GM23338 (cell line): ENCODE measurements at regions not wholly inside any gene's neighbourhood (a gene's known extent, or its start where the extent isn't known, plus 50 kb on each side); places are given as distances from the start of the nearest gene placed in this dataset.

ENCODE experiments used
- ATAC-seq: fragments of 200-7000 bp; cut with Tn5 transposase; 3 replicates; pipeline ENCODE4 v1.9.1; 2020
- DNase-seq: peaks from one replicate; pipeline ENCODE4 v3.0.0-alpha.2; 2015; ENCODE audit warnings: low spot score
- H2AFZ ChIP-seq: fragments of 200-600 bp; sonication (generic); 2 replicates; pipeline ENCODE4 v1.8.0; 2016; ENCODE audit warnings: antibody characterized with exemption, mild to moderate bottlenecking, moderate library complexity
- H3F3A ChIP-seq: fragments of 200-600 bp; sonication (generic); replicated peaks from 2 replicates; pipeline ENCODE4 v1.8.0; 2017; ENCODE audit warnings: antibody characterized with exemption, mixed run types, low read depth
- H3K27ac ChIP-seq: fragments of 200-600 bp; sonication (generic); 2 replicates; pipeline ENCODE4 v1.6.1; 2016; ENCODE audit warnings: low read depth
- H3K27me3 ChIP-seq: fragments of 200-600 bp; sonication (generic); 2 replicates; pipeline ENCODE4 v1.8.0; 2016; ENCODE audit warnings: mild to moderate bottlenecking, mixed run types, moderate library complexity; ENCODE audit not compliant: insufficient read depth
- H3K36me3 ChIP-seq: fragments of 200-600 bp; sonication (generic); 2 replicates; pipeline ENCODE4 v1.8.0; 2016; ENCODE audit warnings: mild to moderate bottlenecking; ENCODE audit not compliant: insufficient read depth
- H3K4me1 ChIP-seq: fragments of 200-600 bp; sonication (generic); 2 replicates; pipeline ENCODE4 v1.8.0; 2016; ENCODE audit warnings: mild to moderate bottlenecking, moderate library complexity; ENCODE audit not compliant: insufficient read depth
- H3K4me2 ChIP-seq: fragments of 200-600 bp; sonication (generic); 2 replicates; pipeline ENCODE4 v1.7.1; 2017; ENCODE audit warnings: mixed run types
- H3K4me3 ChIP-seq: fragments of 200-600 bp; sonication (generic); 2 replicates; pipeline ENCODE4 v1.6.1; 2016; ENCODE audit warnings: mixed run types
- H3K79me2 ChIP-seq: fragments of 200-600 bp; sonication (generic); replicated peaks from 2 replicates; pipeline ENCODE4 v1.8.0; 2017; ENCODE audit warnings: mild to moderate bottlenecking; ENCODE audit not compliant: insufficient read depth
- H3K9me2 ChIP-seq: fragments of 200-600 bp; sonication (generic); 2 replicates; pipeline ENCODE4 v1.8.0; 2017; ENCODE audit not compliant: insufficient read depth
- H4K20me1 ChIP-seq: fragments of 200-600 bp; sonication (generic); replicated peaks from 2 replicates; pipeline ENCODE4 v1.8.0; 2017; ENCODE audit warnings: mild to moderate bottlenecking; ENCODE audit not compliant: insufficient read depth
- H3K27ac Mint-ChIP-seq: 2 replicates; pipeline ENCODE4 v1.8.0; 2020; ENCODE audit warnings: inconsistent platforms, mild to moderate bottlenecking, moderate library complexity, mixed read lengths
- H3K27me3 Mint-ChIP-seq: 3 replicates; pipeline ENCODE4 v1.8.0; 2022; ENCODE audit warnings: low read depth, mild to moderate bottlenecking, moderate library complexity, mixed read lengths, inconsistent platforms; ENCODE audit not compliant: insufficient read depth, poor library complexity
- H3K36me3 Mint-ChIP-seq: 3 replicates; pipeline ENCODE4 v1.8.0; 2021; ENCODE audit warnings: low read depth, mild to moderate bottlenecking, inconsistent platforms, moderate library complexity, mixed read lengths
- H3K4me1 Mint-ChIP-seq: 3 replicates; pipeline ENCODE4 v1.8.0; 2020; ENCODE audit warnings: mild to moderate bottlenecking, inconsistent platforms, mixed read lengths
- H3K4me3 Mint-ChIP-seq: 3 replicates; pipeline ENCODE4 v1.8.0; 2021; ENCODE audit warnings: moderate library complexity, mild to moderate bottlenecking, inconsistent platforms, mixed read lengths
- H3K9me3 Mint-ChIP-seq: 3 replicates; pipeline ENCODE4 v1.8.0; 2020; ENCODE audit warnings: moderate library complexity, mild to moderate bottlenecking, inconsistent platforms, mixed read lengths
- CREB1 ChIP-seq: fragments of 250-450 bp; sonication (Bioruptor Pico); IDR thresholded peaks from 2 replicates; pipeline ENCODE4 v1.5.0; 2020; ENCODE audit warnings: low read depth, mild to moderate bottlenecking, moderate library complexity
- ETS1 ChIP-seq: IDR thresholded peaks from 2 replicates; pipeline ENCODE4 v1.6.1; 2016; ENCODE audit warnings: antibody characterized with exemption
- EZH2phosphoT487 ChIP-seq: fragments of 200-600 bp; sonication (generic); IDR thresholded peaks from one replicate; pipeline ENCODE4 v1.8.1; 2018; ENCODE audit warnings: antibody characterized with exemption; ENCODE audit not compliant: unreplicated experiment
- JUNB ChIP-seq: IDR thresholded peaks from one replicate; pipeline ENCODE4 v1.6.1; 2016; ENCODE audit warnings: antibody characterized with exemption; ENCODE audit not compliant: unreplicated experiment
- NANOG ChIP-seq: IDR thresholded peaks from 2 replicates; pipeline ENCODE4 v1.6.1; 2016; ENCODE audit warnings: antibody characterized with exemption, borderline replicate concordance
- POLR2AphosphoS5 ChIP-seq: IDR thresholded peaks from 2 replicates; pipeline ENCODE4 v1.6.1; 2016; ENCODE audit warnings: antibody characterized with exemption, low read depth
- REST ChIP-seq: IDR thresholded peaks from one replicate; pipeline ENCODE4 v1.6.1; 2018; ENCODE audit warnings: antibody characterized with exemption; ENCODE audit not compliant: unreplicated experiment
- ZNF114 ChIP-seq: fragments of 250-450 bp; sonication (Bioruptor Pico); IDR thresholded peaks from 2 replicates; pipeline ENCODE4 v1.5.0; 2020; ENCODE audit warnings: mild to moderate bottlenecking, moderate library complexity
- ZNF462 ChIP-seq: fragments of 250-450 bp; sonication (Bioruptor Pico); IDR thresholded peaks from 2 replicates; pipeline ENCODE4 v1.5.0; 2020; ENCODE audit warnings: mild to moderate bottlenecking, moderate library complexity

- no peaks in the 10 kb centered on the region for H3K79me2 ChIP-seq
- Mint-ChIP-seq H3K27me3 (peaks cover 2% of the 10 kb centered on the region), H3K4me3 (no peak overlapping the region), H3K27ac (no peak overlapping the region), H3K4me1 (no peaks in the 10 kb centered on the region), H3K36me3 (no peaks in the 10 kb centered on the region), H3K9me3 (peaks cover 3% of the 10 kb centered on the region; the same call in 1 of the 3 replicates)
- DNase-seq = no peak
- H3K4me3 ChIP-seq = no peak overlapping the region
- H3K36me3 ChIP-seq = no peaks in the 10 kb centered on the region
- H3K27ac ChIP-seq = no peak overlapping the region
- H3K27me3 ChIP-seq = no peaks in the 10 kb centered on the region
- H3K9me2 ChIP-seq = no peaks in the 10 kb centered on the region; the same call in 1 of the 2 replicates
- H4K20me1 ChIP-seq = no peaks in the 10 kb centered on the region
- no peak for TF ChIP-seq CREB1
- no peak for TF ChIP-seq ZNF114 (CRISPR knock-in tag)
- no peak for TF ChIP-seq NANOG
- no peak for TF ChIP-seq REST
- H3K4me2 ChIP-seq = no peak overlapping the region
- ATAC-seq = no peak
- no peaks in the 10 kb centered on the region for H3K4me1 ChIP-seq
- no peak overlapping the region for H2AFZ ChIP-seq
- no peaks in the 10 kb centered on the region for H3F3A ChIP-seq
Observed at GRCh38 chr12:88855301-88855700, 275.0 kb upstream of the KITLG start.

GRCh38 chr12:88854260-88854659, 274.0 kb upstream of the KITLG start:
- no peak overlapping the region for H3K27ac ChIP-seq
- Mint-ChIP-seq H3K27ac (no peak overlapping the region), H3K4me1 (no peaks in the 10 kb centered on the region), H3K27me3 (peaks cover 2% of the 10 kb centered on the region), H3K36me3 (no peaks in the 10 kb centered on the region), H3K4me3 (no peak overlapping the region), H3K9me3 (peaks cover 3% of the 10 kb centered on the region; the same call in 1 of the 3 replicates)
- H3F3A ChIP-seq = no peaks in the 10 kb centered on the region
- no peaks in the 10 kb centered on the region for H3K36me3 ChIP-seq
- H3K4me2 ChIP-seq = no peak overlapping the region
- no peak for ATAC-seq
- H3K9me2 ChIP-seq = no peaks in the 10 kb centered on the region; the same call in 1 of the 2 replicates
- no peaks in the 10 kb centered on the region for H4K20me1 ChIP-seq
- H3K4me3 ChIP-seq = no peak overlapping the region
- no peaks in the 10 kb centered on the region for H3K27me3 ChIP-seq
- no peaks in the 10 kb centered on the region for H3K79me2 ChIP-seq
- no peaks in the 10 kb centered on the region for H3K4me1 ChIP-seq
- TF ChIP-seq ZNF462 (CRISPR knock-in tag) (no peak), ETS1 (no peak), POLR2AphosphoS5 (no peak), EZH2phosphoT487 (no peak), JUNB (no peak)
- no peak for DNase-seq
- H2AFZ ChIP-seq = no peak overlapping the region
